CD14-positive monocyte (primary cell): ENCODE measurements at regions not wholly inside any gene's neighbourhood (a gene's known extent, or its start where the extent isn't known, plus 50 kb on each side); places are given as distances from the start of the nearest gene placed in this dataset.

Experiments
- DNase-seq, 3 donors: peaks; one replicate each; pipeline ENCODE4 v3.0.0-alpha.2; 2011 to 2022
- H2AFZ ChIP-seq: 2 replicates; pipeline ENCODE4 v1.6.0; 2012; ENCODE audit warnings: mild to moderate bottlenecking, low read depth, low read length, inconsistent platforms; ENCODE audit not compliant: insufficient read depth, poor library complexity, severe bottlenecking
- H3K27ac ChIP-seq, 2 donors: 1 replicate in 1 of 2; 2 replicates in 1 of 2; pipeline ENCODE4 v1.5.1; 2012 to 2013; ENCODE audit warnings: low read length in 2 of 2, control low read depth in 1 of 2, inconsistent platforms in 1 of 2, low read depth in 1 of 2, mild to moderate bottlenecking in 1 of 2
- H3K27me3 ChIP-seq, 2 donors: one replicate each; pipeline versions ENCODE4 v1.6.0 to v1.6.1; 2011 to 2013; ENCODE audit warnings: low read length in 2 of 2; ENCODE audit not compliant: control insufficient read depth in 2 of 2, insufficient read depth in 2 of 2
- H3K36me3 ChIP-seq, 2 donors: replicated peaks in 1 of 2; 1 replicate in 1 of 2; 2 replicates in 1 of 2; pipeline versions ENCODE4 v1.5.1 to v1.6.1; 2012 to 2013; ENCODE audit warnings: low read length in 2 of 2, control low read depth in 1 of 2, inconsistent platforms in 1 of 2, mild to moderate bottlenecking in 1 of 2; ENCODE audit not compliant: insufficient read depth in 2 of 2, control insufficient read depth in 1 of 2
- H3K4me1 ChIP-seq, 2 donors: 1 replicate in 1 of 2; 2 replicates in 1 of 2; pipeline versions ENCODE4 v1.5.1 to v1.6.1; 2012 to 2013; ENCODE audit warnings: low read length in 2 of 2, control low read depth in 1 of 2, inconsistent platforms in 1 of 2, mild to moderate bottlenecking in 1 of 2, moderate library complexity in 1 of 2; ENCODE audit not compliant: insufficient read depth in 2 of 2, control insufficient read depth in 1 of 2
- H3K4me2 ChIP-seq: replicated peaks from 2 replicates; pipeline ENCODE3; 2012; ENCODE audit warnings: low read length, moderate library complexity, mild to moderate bottlenecking; ENCODE audit not compliant: poor library complexity, severe bottlenecking; ENCODE audit errors: extremely low read depth
- H3K4me3 ChIP-seq, 3 experiments: fragments of 200-600 bp in 1 of 3; sonication (generic) in 1 of 3; replicated peaks in 1 of 3; 1 replicate in 2 of 3; 2 replicates in 1 of 3; pipeline ENCODE4 v1.5.1; 2011 to 2013; ENCODE audit warnings: low read length in 3 of 3, mild to moderate bottlenecking in 3 of 3, control low read depth in 2 of 3, low read depth in 2 of 3, inconsistent platforms in 1 of 3, moderate library complexity in 1 of 3
- H3K79me2 ChIP-seq: 2 replicates; pipeline ENCODE4 v1.6.0; 2012; ENCODE audit warnings: mild to moderate bottlenecking, control low read depth, inconsistent platforms, low read length, moderate library complexity; ENCODE audit not compliant: insufficient read depth
- H3K9ac ChIP-seq: 2 replicates; pipeline ENCODE4 v1.6.0; 2017; ENCODE audit warnings: low read length, mild to moderate bottlenecking; ENCODE audit not compliant: insufficient read depth, poor library complexity, severe bottlenecking
- H3K9me3 ChIP-seq, 2 donors: replicated peaks in 1 of 2; 1 replicate in 1 of 2; 2 replicates in 1 of 2; pipeline versions ENCODE4 v1.5.1 to v1.6.1; 2012 to 2013; ENCODE audit warnings: low read length in 2 of 2, control low read depth in 1 of 2; ENCODE audit not compliant: control insufficient read depth in 1 of 2, insufficient read depth in 1 of 2
- H4K20me1 ChIP-seq: 2 replicates; pipeline ENCODE4 v1.6.0; 2012; ENCODE audit warnings: mild to moderate bottlenecking, low read length, control low read depth, moderate library complexity; ENCODE audit not compliant: insufficient read depth
- H3K27ac Mint-ChIP-seq, 7 donors: one replicate each; pipeline ENCODE4 v1.8.0; 2020; ENCODE audit warnings: mild to moderate bottlenecking in 7 of 7, mixed read lengths in 7 of 7, moderate library complexity in 6 of 7, inconsistent platforms in 2 of 7
- H3K27me3 Mint-ChIP-seq, 3 donors: one replicate each; pipeline ENCODE4 v1.8.0; 2021 to 2022; ENCODE audit warnings: low read depth in 3 of 3, mild to moderate bottlenecking in 3 of 3, mixed read lengths in 3 of 3, moderate library complexity in 3 of 3, inconsistent platforms in 1 of 3
- H3K36me3 Mint-ChIP-seq, 2 donors: one replicate each; pipeline ENCODE4 v1.8.0; 2020; ENCODE audit warnings: mixed read lengths in 2 of 2, inconsistent platforms in 1 of 2, mild to moderate bottlenecking in 1 of 2
- H3K4me1 Mint-ChIP-seq: one replicate; pipeline ENCODE4 v1.8.0; 2020; ENCODE audit warnings: mild to moderate bottlenecking, mixed read lengths
- H3K4me3 Mint-ChIP-seq, 2 donors: one replicate each; pipeline ENCODE4 v1.8.0; 2020; ENCODE audit warnings: mild to moderate bottlenecking in 2 of 2, mixed read lengths in 2 of 2, moderate library complexity in 1 of 2
- H3K9me3 Mint-ChIP-seq, 7 donors: one replicate each; pipeline ENCODE4 v1.8.0; 2020 to 2022; ENCODE audit warnings: mixed read lengths in 7 of 7, mild to moderate bottlenecking in 6 of 7, moderate library complexity in 6 of 7, inconsistent platforms in 2 of 7
- WGBS: methylation state at CpG from one replicate; pipeline ENCODE4 v1.1.5; 2013; ENCODE audit warnings: missing lambda C conversion rate; ENCODE audit not compliant: insufficient coverage; 5-methylcytosine and 5-hydroxymethylcytosine counted together
- intact Hi-C, 2 donors: fragments of 100-400 bp; cut with micrococcal nuclease; formaldehyde crosslinking; loops; one replicate each; pipeline versions ENCODE4 v1.15.0 to v1.15.1; 2023
- TF ChIP-seq, protein P1 (sequence below): fragments of 200-600 bp; IDR thresholded peaks from one replicate; pipeline ENCODE4 v1.8.0; 2022; ENCODE audit warnings: antibody characterized with exemption, mild to moderate bottlenecking

DNA sequence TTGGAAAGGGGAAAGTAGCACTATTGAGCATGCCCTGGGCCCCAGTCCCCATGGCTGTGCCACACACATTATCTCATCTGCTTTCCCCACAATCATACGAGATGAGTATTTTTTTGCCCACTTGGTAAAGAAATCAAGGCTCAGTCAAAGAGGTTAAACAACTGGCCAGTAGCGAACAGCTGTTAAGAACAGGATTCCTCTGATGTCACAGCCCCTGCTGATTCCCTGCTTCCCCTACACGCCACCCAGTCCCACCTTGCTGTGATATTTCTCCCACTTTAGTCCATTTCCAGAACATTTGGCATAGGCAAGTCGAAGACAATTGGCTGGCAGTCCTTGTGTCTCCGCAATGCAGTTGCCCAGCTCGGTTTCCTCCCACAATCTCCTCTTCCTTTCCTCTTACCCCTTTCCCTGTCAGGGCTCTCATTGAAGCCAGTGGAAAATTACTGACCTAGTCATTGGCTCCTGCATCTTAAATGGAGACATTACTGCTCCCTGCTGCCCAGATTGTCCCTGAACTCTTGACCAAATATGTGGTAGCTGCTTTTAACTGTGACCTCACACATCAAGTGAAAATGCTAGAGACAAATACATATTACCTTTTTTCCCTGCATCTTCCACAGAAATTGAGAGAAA lies 56.5 kb upstream of the EEPD1 start:
- no peak overlapping the region for H3K4me3 Mint-ChIP-seq

DNA sequence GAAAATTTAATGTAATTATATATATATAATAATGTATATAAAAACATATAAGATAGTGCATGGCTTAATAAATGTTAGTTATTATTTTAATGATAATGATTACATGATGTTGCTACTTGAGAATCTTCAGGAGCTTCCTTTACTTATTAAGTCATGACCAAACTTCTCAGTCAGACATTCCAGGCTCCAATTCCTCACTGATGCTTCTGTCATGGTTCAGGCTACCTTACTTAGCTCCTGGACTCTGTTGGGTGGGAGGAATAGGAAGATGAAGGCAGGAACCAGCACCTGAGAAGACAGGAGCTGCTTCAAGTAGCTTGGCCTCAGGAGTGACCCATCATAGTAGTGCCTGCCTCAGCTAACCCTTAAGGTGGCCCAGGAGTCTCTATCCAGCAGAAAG lies 55.0 kb upstream of the EEPD1 start:
- H3K27me3 Mint-ChIP-seq: peaks cover 0 to 2% (median 0%) of the 10 kb centered on the region in 3 donors
- TF ChIP-seq, protein P1, sequence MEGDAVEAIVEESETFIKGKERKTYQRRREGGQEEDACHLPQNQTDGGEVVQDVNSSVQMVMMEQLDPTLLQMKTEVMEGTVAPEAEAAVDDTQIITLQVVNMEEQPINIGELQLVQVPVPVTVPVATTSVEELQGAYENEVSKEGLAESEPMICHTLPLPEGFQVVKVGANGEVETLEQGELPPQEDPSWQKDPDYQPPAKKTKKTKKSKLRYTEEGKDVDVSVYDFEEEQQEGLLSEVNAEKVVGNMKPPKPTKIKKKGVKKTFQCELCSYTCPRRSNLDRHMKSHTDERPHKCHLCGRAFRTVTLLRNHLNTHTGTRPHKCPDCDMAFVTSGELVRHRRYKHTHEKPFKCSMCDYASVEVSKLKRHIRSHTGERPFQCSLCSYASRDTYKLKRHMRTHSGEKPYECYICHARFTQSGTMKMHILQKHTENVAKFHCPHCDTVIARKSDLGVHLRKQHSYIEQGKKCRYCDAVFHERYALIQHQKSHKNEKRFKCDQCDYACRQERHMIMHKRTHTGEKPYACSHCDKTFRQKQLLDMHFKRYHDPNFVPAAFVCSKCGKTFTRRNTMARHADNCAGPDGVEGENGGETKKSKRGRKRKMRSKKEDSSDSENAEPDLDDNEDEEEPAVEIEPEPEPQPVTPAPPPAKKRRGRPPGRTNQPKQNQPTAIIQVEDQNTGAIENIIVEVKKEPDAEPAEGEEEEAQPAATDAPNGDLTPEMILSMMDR: no peak
- no peak for DNase-seq
- no peak overlapping the region for H3K27ac ChIP-seq
- H3K9me3 Mint-ChIP-seq: peaks cover 2 to 12% (median 7%) of the 10 kb centered on the region in 7 donors
- H3K79me2 ChIP-seq: no peaks in the 10 kb centered on the region
- no peaks in the 10 kb centered on the region for H3K9me3 ChIP-seq
- H3K27ac Mint-ChIP-seq: no peak overlapping the region
- no peaks in the 10 kb centered on the region for H3K36me3 ChIP-seq
- H3K9ac ChIP-seq: no peak overlapping the region
- H2AFZ ChIP-seq: no peak overlapping the region
- no peak overlapping the region for H3K4me2 ChIP-seq
- H3K4me3 ChIP-seq: no peak overlapping the region
- no peaks in the 10 kb centered on the region for H3K36me3 Mint-ChIP-seq
- H3K4me1 Mint-ChIP-seq: no peaks in the 10 kb centered on the region
- H3K4me3 Mint-ChIP-seq: no peak overlapping the region
- no peaks in the 10 kb centered on the region for H3K4me1 ChIP-seq
- no peaks in the 10 kb centered on the region for H3K27me3 ChIP-seq
- no peaks in the 10 kb centered on the region for H4K20me1 ChIP-seq
- intact Hi-C loops: no loop called here

More for the DNA sequence above, 56.5 kb upstream of the EEPD1 start:
- Histone ChIP-seq H2AFZ (no peak overlapping the region), H3K27ac (no peak overlapping the region), H3K4me3 (no peak overlapping the region), H3K36me3 (no peaks in the 10 kb centered on the region), H3K4me1 (no peaks in the 10 kb centered on the region), H4K20me1 (no peaks in the 10 kb centered on the region), H3K9me3 (no peaks in the 10 kb centered on the region), H3K9ac (no peak overlapping the region), H3K4me2 (no peak overlapping the region), H3K79me2 (no peaks in the 10 kb centered on the region), H3K27me3 (no peaks in the 10 kb centered on the region)
- TF ChIP-seq, protein P1: no peak
- peaks cover 0 to 2% (median 0%) of the 10 kb centered on the region in 3 donors for H3K27me3 Mint-ChIP-seq
- intact Hi-C loops: no loop called here
- H3K9me3 Mint-ChIP-seq: peaks cover 2 to 12% (median 7%) of the 10 kb centered on the region in 7 donors
- no peak for DNase-seq
- no peak overlapping the region for H3K27ac Mint-ChIP-seq
- no peaks in the 10 kb centered on the region for H3K36me3 Mint-ChIP-seq
- no peaks in the 10 kb centered on the region for H3K4me1 Mint-ChIP-seq
- 95% methylated on average over 5 of the region's 6 CpGs for WGBS
